Right lobe of liver (tissue), 4 donors: ENCODE measurements at regions not wholly inside any gene's neighbourhood (a gene's known extent, or its start where the extent isn't known, plus 50 kb on each side); places are given as distances from the start of the nearest gene placed in this dataset.

Source experiments
- CTCF ChIP-seq, 4 donors: fragments of 200-600 bp in 3 of 4; fragments of 450-650 bp in 1 of 4; IDR thresholded peaks; one replicate each; pipeline versions ENCODE4 v1.5.1 to v1.8.0; 2016 to 2022; ENCODE audit warnings: antibody characterized with exemption in 4 of 4, mild to moderate bottlenecking in 2 of 4
- POLR2A ChIP-seq: fragments of 450-650 bp; IDR thresholded peaks from one replicate; pipeline ENCODE4 v1.6.1; 2017; ENCODE audit warnings: antibody characterized with exemption, mild to moderate bottlenecking
- donor health status: DM: no; HTN: no; CAD: no.
- donor health status: DM: no; HTN: no; CAD: no.
- donor health status: DM: no; HTN: yes; CAD: no.

GRCh38 chr15:96183867-96184266 is 146.6 kb upstream of the NR2F2 start:
- TF ChIP-seq CTCF (IDR thresholded peaks at IDR 0.05) (no peak), POLR2A (no peak)
